Prostate gland (tissue), 2 donors: ENCODE measurements at regions not wholly inside any gene's neighbourhood (a gene's known extent, or its start where the extent isn't known, plus 50 kb on each side); places are given as distances from the start of the nearest gene placed in this dataset.
"Not testable (repeated sequence)": the region's sequence is repeated elsewhere in the genome, so short reads cannot be mapped to it uniquely, and the experiment has no call there.

ENCODE experiments used
- DNase-seq: peaks from one replicate; pipeline ENCODE4 v3.0.0-alpha.2; 2019; ENCODE audit warnings: low spot score
- H3K27ac ChIP-seq, 2 donors: fragments of 200-600 bp; sonication (generic); 2 replicates each; pipeline ENCODE4 v1.5.1; 2017 to 2019
- H3K27me3 ChIP-seq: fragments of 200-600 bp; sonication (generic); replicated peaks from 2 replicates; pipeline ENCODE4 v1.5.1; 2019; ENCODE audit not compliant: insufficient read depth
- H3K36me3 ChIP-seq, 2 donors: fragments of 200-600 bp; sonication (generic); 1 replicate in 1 of 2; 2 replicates in 1 of 2; pipeline versions ENCODE4 v1.5.1 to v1.8.1; 2017 to 2019
- H3K4me1 ChIP-seq: fragments of 200-600 bp; sonication (generic); replicated peaks from 2 replicates; pipeline ENCODE4 v1.5.1; 2019
- H3K4me3 ChIP-seq, 2 donors: fragments of 200-600 bp; sonication (generic); 2 replicates each; pipeline ENCODE4 v1.5.1; 2017 to 2019
- H3K9me3 ChIP-seq: fragments of 200-600 bp; sonication (generic); 2 replicates; pipeline ENCODE4 v1.5.1; 2017
- CTCF ChIP-seq, 4 experiments: fragments of 200-600 bp in 2 of 4; fragments of 450-650 bp in 2 of 4; sonication (generic) in 2 of 4; IDR thresholded peaks; 1 replicate in 3 of 4; 2 replicates in 1 of 4; pipeline ENCODE4 v1.5.1; 2016 to 2019; ENCODE audit warnings: antibody characterized with exemption in 4 of 4, mild to moderate bottlenecking in 2 of 4, moderate library complexity in 2 of 4
- POLR2A ChIP-seq: fragments of 450-650 bp; IDR thresholded peaks from one replicate; pipeline ENCODE4 v1.6.1; 2016; ENCODE audit warnings: antibody characterized with exemption, mild to moderate bottlenecking
- POLR2AphosphoS5 ChIP-seq: sonication (generic); formaldehyde crosslinking; IDR thresholded peaks from one replicate; pipeline ENCODE4 v1.6.1; 2017; ENCODE audit warnings: antibody characterized with exemption
- WGBS: methylation state at CpG from one replicate; pipeline ENCODE4 v1.1.5; 2018; 5-methylcytosine and 5-hydroxymethylcytosine counted together
- intact Hi-C: fragments of 100-400 bp; cut with DNase I; formaldehyde crosslinking; loops from one replicate; pipeline ENCODE4 v1.14.2; 2022

- 60% methylated on average over 4 of the region's 4 CpGs for WGBS
- intact Hi-C loops, result no loop called here
- Histone ChIP-seq H3K4me1 (peaks cover 5% of the 10 kb centered on the region), H3K36me3 (no peaks in the 10 kb centered on the region), H3K9me3 (no peaks in the 10 kb centered on the region), H3K4me3 (no peak overlapping the region), H3K27ac (no peak overlapping the region), H3K27me3 (no peaks in the 10 kb centered on the region)
- TF ChIP-seq POLR2A, result no peak
- no peak for DNase-seq
These were observed 76.2 kb upstream of the TOP3B start for GRCh38 chr22:22058633-22059290.

- WGBS, result 68% methylated on average over 5 of the region's 5 CpGs
- TF ChIP-seq CTCF (IDR thresholded peaks at IDR 0.05) (no peak), POLR2A (no peak), POLR2AphosphoS5 (no peak)
- H3K4me3 ChIP-seq, result no peak overlapping the region
- H3K27me3 ChIP-seq, result no peaks in the 10 kb centered on the region
- intact Hi-C loops, result no loop called here
- no peak overlapping the region for H3K27ac ChIP-seq
- H3K36me3 ChIP-seq, result no peaks in the 10 kb centered on the region
- H3K4me1 ChIP-seq, result peaks cover 5% of the 10 kb centered on the region
- DNase-seq, result no peak
- H3K9me3 ChIP-seq, result no peaks in the 10 kb centered on the region
These were observed 75.2 kb upstream of the TOP3B start for GRCh38 chr22:22057617-22058378.

GRCh38 chr22:22056809-22057594, 74.4 kb upstream of the TOP3B start:
- intact Hi-C loops, H3K36me3 ChIP-seq, H3K27me3 ChIP-seq, H3K4me3 ChIP-seq, DNase-seq, H3K27ac ChIP-seq, H3K9me3 ChIP-seq, H3K4me1 ChIP-seq: not testable (repeated sequence)
- 57% methylated on average over 14 of the region's 14 CpGs for WGBS

GRCh38 chr22:22052548-22053139, 70.1 kb upstream of the TOP3B start:
- H3K9me3 ChIP-seq, H3K27me3 ChIP-seq, DNase-seq, H3K36me3 ChIP-seq, H3K27ac ChIP-seq, H3K4me1 ChIP-seq, intact Hi-C loops, H3K4me3 ChIP-seq: not testable (repeated sequence)
- WGBS, result 83% methylated on average over 3 of the region's 3 CpGs

- DNase-seq, H3K27me3 ChIP-seq, intact Hi-C loops, H3K36me3 ChIP-seq, H3K27ac ChIP-seq, H3K9me3 ChIP-seq, H3K4me1 ChIP-seq, H3K4me3 ChIP-seq: not testable (repeated sequence)
- WGBS, result 48% methylated on average over 2 of the region's 2 CpGs
These were observed 68.4 kb upstream of the TOP3B start for GRCh38 chr22:22051032-22051431.

- H3K9me3 ChIP-seq, result no peaks in the 10 kb centered on the region
- no peak for DNase-seq
- TF ChIP-seq POLR2AphosphoS5 (no peak), CTCF (IDR thresholded peaks at IDR 0.05) (no peak), POLR2A (no peak)
- no peaks in the 10 kb centered on the region for H3K4me1 ChIP-seq
- H3K27me3 ChIP-seq, result no peaks in the 10 kb centered on the region
- H3K27ac ChIP-seq, result no peak overlapping the region
- intact Hi-C loops, result no loop called here
- no peak overlapping the region for H3K4me3 ChIP-seq
- no peaks in the 10 kb centered on the region for H3K36me3 ChIP-seq
These were observed 67.7 kb upstream of the TOP3B start for GRCh38 chr22:22050141-22050775.
